C4-2B (cell line): ENCODE measurements at regions not wholly inside any gene's neighbourhood (a gene's known extent, or its start where the extent isn't known, plus 50 kb on each side); places are given as distances from the start of the nearest gene placed in this dataset.

ENCODE experiments used
- CTCF ChIP-seq: fragments of 450-650 bp; conservative IDR thresholded peaks from 2 replicates; pipeline ENCODE4 v1.5.1; 2017; ENCODE audit warnings: mild to moderate bottlenecking
- ZFX ChIP-seq: fragments of 450-650 bp; IDR thresholded peaks from 2 replicates; pipeline ENCODE4 v1.6.1; 2017

GRCh38 chr14:30084811-30085210 lies 157.2 kb upstream of the PRKD1 start:
- TF ChIP-seq CTCF (no peak), ZFX (no peak)
